ENCODE measurements at regions not wholly inside any gene's neighbourhood (a gene's known extent, or its start where the extent isn't known, plus 50 kb on each side); places are given as distances from the start of the nearest gene placed in this dataset.
"Not testable (repeated sequence)": the region's sequence is repeated elsewhere in the genome, so short reads cannot be mapped to it uniquely, and the experiment has no call there.

- peaks cover 25% of the 10 kb centered on the region for H3K27me3 Mint-ChIP-seq
- H3K27ac Mint-ChIP-seq = peak overlapping the region in 1 of 3 donors; percentile 46
- peaks cover 7 to 10% (median 8%) of the 10 kb centered on the region in 3 donors for H3K4me1 Mint-ChIP-seq
- H3K36me3 Mint-ChIP-seq = peaks cover 2% of the 10 kb centered on the region
- H3K4me3 Mint-ChIP-seq = no peak overlapping the region
- no peaks in the 10 kb centered on the region for H3K9me3 Mint-ChIP-seq
These were observed 91.1 kb upstream of the NR5A2 start for GRCh38 chr1:199936441-199936840.

GRCh38 chr1:199937161-199937560, 90.3 kb upstream of the NR5A2 start:
- H3K36me3 Mint-ChIP-seq = peaks cover 2% of the 10 kb centered on the region
- no peaks in the 10 kb centered on the region for H3K9me3 Mint-ChIP-seq
- peaks cover 30% of the 10 kb centered on the region for H3K27me3 Mint-ChIP-seq
- no peak overlapping the region for H3K27ac Mint-ChIP-seq
- peaks cover 7 to 11% (median 10%) of the 10 kb centered on the region in 3 donors for H3K4me1 Mint-ChIP-seq
- no peak overlapping the region for H3K4me3 Mint-ChIP-seq

GRCh38 chr1:199937661-199938060, 89.8 kb upstream of the NR5A2 start:
- Mint-ChIP-seq H3K4me3 (no peak overlapping the region), H3K36me3 (peaks cover 2% of the 10 kb centered on the region), H3K4me1 (peaks cover 5 to 9% (median 6%) of the 10 kb centered on the region in 3 donors), H3K27me3 (peaks cover 28% of the 10 kb centered on the region), H3K9me3 (no peaks in the 10 kb centered on the region), H3K27ac (no peak overlapping the region)

GRCh38 chr1:199944986-199945385, 82.5 kb upstream of the NR5A2 start:
- no peaks in the 10 kb centered on the region for H3K9me3 Mint-ChIP-seq
- H3K36me3 Mint-ChIP-seq = no peaks in the 10 kb centered on the region
- H3K4me3 Mint-ChIP-seq = no peak overlapping the region
- peaks cover 17% of the 10 kb centered on the region for H3K27me3 Mint-ChIP-seq
- no peak overlapping the region for H3K27ac Mint-ChIP-seq
- peaks cover 5 to 8% (median 6%) of the 10 kb centered on the region in 3 donors for H3K4me1 Mint-ChIP-seq

- H3K27me3 Mint-ChIP-seq = peaks cover 16% of the 10 kb centered on the region
- H3K27ac Mint-ChIP-seq = no peak overlapping the region
- no peak overlapping the region for H3K4me3 Mint-ChIP-seq
- H3K36me3 Mint-ChIP-seq = no peaks in the 10 kb centered on the region
- peaks cover 5 to 8% (median 6%) of the 10 kb centered on the region in 3 donors for H3K4me1 Mint-ChIP-seq
- no peaks in the 10 kb centered on the region for H3K9me3 Mint-ChIP-seq
These were observed 81.9 kb upstream of the NR5A2 start for GRCh38 chr1:199945591-199945990.

GRCh38 chr1:199946305-199947155, 81.0 kb upstream of the NR5A2 start:
- no peak overlapping the region for H3K4me3 Mint-ChIP-seq
- no peaks in the 10 kb centered on the region for H3K36me3 Mint-ChIP-seq
- H3K27ac Mint-ChIP-seq = no peak overlapping the region
- peaks cover 14% of the 10 kb centered on the region for H3K27me3 Mint-ChIP-seq
- H3K4me1 Mint-ChIP-seq = peaks cover 3 to 5% (median 5%) of the 10 kb centered on the region in 3 donors
- no peaks in the 10 kb centered on the region for H3K9me3 Mint-ChIP-seq

GRCh38 chr1:199948587-199949280, 78.8 kb upstream of the NR5A2 start:
- H3K27ac Mint-ChIP-seq = no peak overlapping the region
- no peak overlapping the region for H3K4me3 Mint-ChIP-seq
- no peaks in the 10 kb centered on the region for H3K36me3 Mint-ChIP-seq
- peaks cover 8% of the 10 kb centered on the region for H3K27me3 Mint-ChIP-seq
- no peaks in the 10 kb centered on the region for H3K9me3 Mint-ChIP-seq
- no peaks in the 10 kb centered on the region for H3K4me1 Mint-ChIP-seq

- H3K36me3 Mint-ChIP-seq, H3K4me1 Mint-ChIP-seq, H3K4me3 Mint-ChIP-seq, H3K27ac Mint-ChIP-seq, H3K27me3 Mint-ChIP-seq, H3K9me3 Mint-ChIP-seq: not testable (repeated sequence)
These were observed 76.5 kb upstream of the NR5A2 start for GRCh38 chr1:199951005-199951404.

GRCh38 chr1:199953651-199954050, 73.9 kb upstream of the NR5A2 start:
- Mint-ChIP-seq H3K4me1 (no peaks in the 10 kb centered on the region), H3K4me3 (no peak overlapping the region), H3K36me3 (no peaks in the 10 kb centered on the region), H3K27ac (no peak overlapping the region), H3K9me3 (peaks cover 0 to 5% (median 0%) of the 10 kb centered on the region in 3 donors), H3K27me3 (peaks cover 2% of the 10 kb centered on the region)

- H3K9me3 Mint-ChIP-seq = peaks cover 0 to 5% (median 0%) of the 10 kb centered on the region in 3 donors
- no peak overlapping the region for H3K4me3 Mint-ChIP-seq
- no peaks in the 10 kb centered on the region for H3K4me1 Mint-ChIP-seq
- no peak overlapping the region for H3K27ac Mint-ChIP-seq
- no peaks in the 10 kb centered on the region for H3K36me3 Mint-ChIP-seq
- peaks cover 2% of the 10 kb centered on the region for H3K27me3 Mint-ChIP-seq
These were observed 72.8 kb upstream of the NR5A2 start for GRCh38 chr1:199954699-199955098.

- H3K4me1 Mint-ChIP-seq = no peaks in the 10 kb centered on the region
- no peak overlapping the region for H3K27ac Mint-ChIP-seq
- peaks cover 2% of the 10 kb centered on the region for H3K27me3 Mint-ChIP-seq
- peaks cover 0 to 5% (median 0%) of the 10 kb centered on the region in 3 donors for H3K9me3 Mint-ChIP-seq
- no peaks in the 10 kb centered on the region for H3K36me3 Mint-ChIP-seq
- H3K4me3 Mint-ChIP-seq = no peak overlapping the region
These were observed 72.3 kb upstream of the NR5A2 start for GRCh38 chr1:199955235-199955634.

GRCh38 chr1:199956005-199956404, 71.5 kb upstream of the NR5A2 start:
- peaks cover 2% of the 10 kb centered on the region for H3K27me3 Mint-ChIP-seq
- no peaks in the 10 kb centered on the region for H3K4me1 Mint-ChIP-seq
- H3K4me3 Mint-ChIP-seq = no peak overlapping the region
- no peak overlapping the region for H3K27ac Mint-ChIP-seq
- H3K9me3 Mint-ChIP-seq = peaks cover 0 to 5% (median 0%) of the 10 kb centered on the region in 3 donors
- no peaks in the 10 kb centered on the region for H3K36me3 Mint-ChIP-seq

GRCh38 chr1:199959033-199959774, 68.3 kb upstream of the NR5A2 start:
- Mint-ChIP-seq H3K36me3 (no peaks in the 10 kb centered on the region), H3K4me3 (no peak overlapping the region), H3K27me3 (peaks cover 7% of the 10 kb centered on the region), H3K27ac (no peak overlapping the region), H3K4me1 (peaks cover 0 to 4% (median 0%) of the 10 kb centered on the region in 3 donors), H3K9me3 (peaks cover 0 to 5% (median 0%) of the 10 kb centered on the region in 3 donors)

GRCh38 chr1:199959775-199960110, 67.8 kb upstream of the NR5A2 start:
- Mint-ChIP-seq H3K36me3 (no peaks in the 10 kb centered on the region), H3K27me3 (peaks cover 11% of the 10 kb centered on the region), H3K27ac (no peak overlapping the region), H3K4me1 (peaks cover 0 to 4% (median 0%) of the 10 kb centered on the region in 3 donors), H3K9me3 (peaks cover 0 to 5% (median 0%) of the 10 kb centered on the region in 3 donors), H3K4me3 (no peak overlapping the region)

GRCh38 chr1:199970125-199970524, 57.4 kb upstream of the NR5A2 start:
- Mint-ChIP-seq H3K4me3 (no peak overlapping the region), H3K27me3 (peaks cover 34% of the 10 kb centered on the region), H3K9me3 (no peaks in the 10 kb centered on the region), H3K4me1 (peaks cover 0 to 2% (median 0%) of the 10 kb centered on the region in 3 donors), H3K36me3 (no peaks in the 10 kb centered on the region), H3K27ac (no peak overlapping the region)

Data from IgD-negative memory B cell (primary cell).